OCI-LY1 (cell line): ENCODE measurements at regions not wholly inside any gene's neighbourhood (a gene's known extent, or its start where the extent isn't known, plus 50 kb on each side); places are given as distances from the start of the nearest gene placed in this dataset.

Experiments used
- H2AFZ ChIP-seq: fragments of 200-600 bp; sonication (generic), shearing (Covaris generic); 2 replicates; pipeline ENCODE4 v1.6.0; 2014; ENCODE audit warnings: antibody characterized with exemption, mild to moderate bottlenecking, low read length
- H3F3A ChIP-seq: fragments of 200-600 bp; sonication (generic), shearing (Covaris generic); 2 replicates; pipeline ENCODE4 v1.6.0; 2014; ENCODE audit warnings: mild to moderate bottlenecking, antibody characterized with exemption, low read length, moderate library complexity; ENCODE audit not compliant: insufficient read depth
- H3K27ac ChIP-seq: fragments of 200-600 bp; sonication (generic); 2 replicates; pipeline ENCODE4 v1.5.1; 2014; ENCODE audit warnings: low read length, mixed run types, mild to moderate bottlenecking, low read depth; ENCODE audit not compliant: poor library complexity, severe bottlenecking
- H3K27me3 ChIP-seq: fragments of 200-600 bp; sonication (generic); 2 replicates; pipeline ENCODE4 v1.6.0; 2014; ENCODE audit warnings: antibody characterized with exemption, mild to moderate bottlenecking, low read length, moderate library complexity; ENCODE audit not compliant: insufficient read depth
- H3K36me3 ChIP-seq: fragments of 200-600 bp; sonication (generic); 2 replicates; pipeline ENCODE4 v1.6.1; 2014; ENCODE audit warnings: mild to moderate bottlenecking, antibody characterized with exemption, low read length, moderate library complexity, mixed read lengths; ENCODE audit not compliant: insufficient read depth
- H3K4me1 ChIP-seq: fragments of 200-600 bp; sonication (generic); 2 replicates; pipeline ENCODE4 v1.5.1; 2014; ENCODE audit warnings: mild to moderate bottlenecking, low read length, moderate library complexity; ENCODE audit not compliant: insufficient read depth, severe bottlenecking
- H3K4me2 ChIP-seq: fragments of 200-600 bp; sonication (generic), shearing (Covaris generic); 2 replicates; pipeline ENCODE4 v1.6.1; 2014; ENCODE audit warnings: low read length
- H3K4me3 ChIP-seq: fragments of 200-600 bp; sonication (generic); 2 replicates; pipeline ENCODE4 v1.5.1; 2014; ENCODE audit warnings: low read length, low read depth, mild to moderate bottlenecking, mixed read lengths; ENCODE audit not compliant: poor library complexity, severe bottlenecking
- H3K79me2 ChIP-seq: fragments of 200-600 bp; shearing (Covaris generic); 2 replicates; pipeline ENCODE4 v1.6.1; 2016; ENCODE audit warnings: mixed run types, low read length, mixed read lengths; ENCODE audit not compliant: insufficient read depth
- H3K9ac ChIP-seq: fragments of 200-600 bp; sonication (generic), shearing (Covaris generic); 2 replicates; pipeline ENCODE4 v1.6.1; 2014; ENCODE audit warnings: mild to moderate bottlenecking, low read length, mixed read lengths
- H3K9me2 ChIP-seq: fragments of 200-600 bp; sonication (generic), shearing (Covaris generic); 2 replicates; pipeline ENCODE4 v1.6.1; 2014; ENCODE audit warnings: low read depth, mild to moderate bottlenecking, low read length, mixed read lengths
- H3K9me3 ChIP-seq: fragments of 200-600 bp; shearing (Covaris generic); 2 replicates; pipeline ENCODE4 v1.6.1; 2014; ENCODE audit warnings: low read length, mixed read lengths
- H4K20me1 ChIP-seq: fragments of 200-600 bp; sonication (generic), shearing (Covaris generic); 2 replicates; pipeline ENCODE4 v1.6.0; 2016; ENCODE audit warnings: mild to moderate bottlenecking, low read length; ENCODE audit not compliant: insufficient read depth
- CTCF ChIP-seq: fragments of 200-600 bp; sonication (generic), shearing (Covaris generic); IDR thresholded peaks from 2 replicates; pipeline ENCODE4 v1.5.1; 2017; ENCODE audit warnings: mild to moderate bottlenecking, antibody characterized with exemption, low read length, moderate library complexity, mixed read lengths
- EZH2 ChIP-seq: fragments of 200-600 bp; sonication (generic), shearing (Covaris generic); IDR thresholded peaks from 2 replicates; pipeline ENCODE4 v1.8.0; 2017; ENCODE audit warnings: borderline replicate concordance, mixed run types, mild to moderate bottlenecking, antibody characterized with exemption, low read length, moderate library complexity, mixed read lengths

DNA sequence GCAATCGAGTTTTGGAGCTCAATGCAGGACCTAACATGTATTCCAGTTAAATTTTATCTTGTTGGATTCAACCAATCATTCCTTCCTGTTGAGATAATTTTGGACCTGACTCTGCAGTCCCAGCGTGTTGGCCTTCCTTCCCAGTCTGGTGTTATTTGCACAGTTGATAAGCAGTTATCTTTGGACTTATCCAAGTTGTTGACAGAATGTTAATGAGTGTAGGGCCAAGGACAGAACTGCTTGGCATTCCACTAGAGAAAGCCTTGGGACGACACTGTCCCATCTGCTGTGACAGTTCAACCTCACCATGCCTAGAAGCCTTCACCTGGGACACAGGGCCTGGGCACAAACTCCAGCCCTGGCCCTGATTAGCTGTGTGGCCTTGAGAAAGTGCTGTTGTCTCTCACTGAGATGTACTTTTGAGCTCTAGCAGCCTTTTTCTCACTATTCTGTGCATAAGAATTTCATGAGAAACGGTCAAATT lies 104.1 kb upstream of the SLC25A33 start:
- H3K36me3 ChIP-seq = no peaks in the 10 kb centered on the region
- no peak overlapping the region for H3K27ac ChIP-seq
- no peak overlapping the region for H3K9ac ChIP-seq
- H3K27me3 ChIP-seq = no peaks in the 10 kb centered on the region; the same call in 1 of the 2 replicates
- H3F3A ChIP-seq = no peaks in the 10 kb centered on the region
- no peaks in the 10 kb centered on the region for H4K20me1 ChIP-seq
- peaks cover 6% of the 10 kb centered on the region for H3K4me1 ChIP-seq
- H3K9me3 ChIP-seq = no peaks in the 10 kb centered on the region
- no peak overlapping the region for H2AFZ ChIP-seq
- no peak overlapping the region for H3K4me2 ChIP-seq
- TF ChIP-seq CTCF = no peak
- no peak for TF ChIP-seq EZH2
- H3K79me2 ChIP-seq = no peaks in the 10 kb centered on the region
- H3K9me2 ChIP-seq = no peaks in the 10 kb centered on the region
- H3K4me3 ChIP-seq = no peak overlapping the region

- no peaks in the 10 kb centered on the region for H3K36me3 ChIP-seq
- no peaks in the 10 kb centered on the region; the same call in 1 of the 2 replicates for H3K27me3 ChIP-seq
- peaks cover 6% of the 10 kb centered on the region for H3K4me1 ChIP-seq
- no peak overlapping the region for H3K9ac ChIP-seq
- no peak overlapping the region for H2AFZ ChIP-seq
- no peak overlapping the region for H3K4me3 ChIP-seq
- no peaks in the 10 kb centered on the region for H3K9me2 ChIP-seq
- no peaks in the 10 kb centered on the region for H3F3A ChIP-seq
- TF ChIP-seq CTCF (no peak), EZH2 (no peak)
- no peaks in the 10 kb centered on the region for H3K79me2 ChIP-seq
- no peak overlapping the region for H3K4me2 ChIP-seq
- H3K9me3 ChIP-seq = no peaks in the 10 kb centered on the region
- no peak overlapping the region for H3K27ac ChIP-seq
- no peaks in the 10 kb centered on the region for H4K20me1 ChIP-seq
Observed at GRCh38 chr1:9435854-9436640, 103.2 kb upstream of the SLC25A33 start.

GRCh38 chr1:9437961-9438430 lies 101.3 kb upstream of the SLC25A33 start:
- TF ChIP-seq CTCF (no peak), EZH2 (no peak)
- H2AFZ ChIP-seq = no peak overlapping the region
- H3K27me3 ChIP-seq = no peaks in the 10 kb centered on the region; the same call in 1 of the 2 replicates
- no peaks in the 10 kb centered on the region for H4K20me1 ChIP-seq
- peaks cover 7% of the 10 kb centered on the region for H3K4me1 ChIP-seq
- no peak overlapping the region for H3K4me3 ChIP-seq
- H3K36me3 ChIP-seq = no peaks in the 10 kb centered on the region
- no peak overlapping the region for H3K9ac ChIP-seq
- H3K4me2 ChIP-seq = no peak overlapping the region
- no peaks in the 10 kb centered on the region for H3K9me3 ChIP-seq
- H3K9me2 ChIP-seq = no peaks in the 10 kb centered on the region
- no peaks in the 10 kb centered on the region for H3F3A ChIP-seq
- H3K27ac ChIP-seq = no peak overlapping the region
- H3K79me2 ChIP-seq = no peaks in the 10 kb centered on the region
